ENCODE measurements at regions not wholly inside any gene's neighbourhood (a gene's known extent, or its start where the extent isn't known, plus 50 kb on each side); places are given as distances from the start of the nearest gene placed in this dataset.

DNA sequence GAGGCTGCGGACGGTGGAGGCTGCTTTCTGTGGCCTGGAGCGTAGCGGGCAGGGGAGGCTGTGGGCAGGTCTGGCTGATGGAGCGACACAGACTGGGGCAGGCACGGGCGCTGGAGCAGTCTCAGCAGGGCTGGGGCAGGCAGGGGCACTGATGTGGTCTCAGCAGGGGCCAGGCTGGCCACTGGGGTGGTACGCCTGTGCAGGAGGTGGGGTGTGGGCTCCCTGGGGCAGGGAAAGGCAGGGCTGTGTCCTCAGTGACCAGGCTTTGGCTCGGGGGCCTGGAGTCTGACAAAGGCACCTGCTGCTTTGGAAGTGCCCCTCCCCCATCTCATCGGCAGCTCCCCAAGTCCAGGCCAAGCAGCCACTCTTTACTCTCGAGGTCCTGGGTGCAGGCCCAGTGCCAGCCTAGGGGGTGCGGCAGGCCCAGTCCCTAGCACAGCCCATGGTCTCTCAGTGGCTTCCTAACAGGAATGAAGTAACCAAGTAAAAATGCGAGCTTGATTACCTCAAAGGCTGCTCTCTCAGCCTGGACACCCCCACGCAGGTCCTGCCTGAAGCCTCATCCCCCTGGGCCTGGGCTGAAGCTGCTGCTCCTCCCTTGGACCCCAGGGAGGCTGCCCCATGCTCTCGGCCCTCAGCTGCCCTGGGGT, 55.5 kb downstream of the ADRA2C start:
- POLR2A ChIA-PET, result interaction anchor here (1.2 kb wide), 1 partner anchor 35 kb away, joined by 3 read pairs; no protein-coding TSS in a partner anchor

GRCh38 chr4:3822230-3822947, 56.2 kb downstream of the ADRA2C start:
- POLR2A ChIA-PET, result no interaction called here
- Mint-ChIP-seq H3K4me1 (ENCODE audit: low read depth) (no peaks in the 10 kb centered on the region), H3K9me3 (no peaks in the 10 kb centered on the region), H3K4me3 (no peak overlapping the region), H3K27me3 (no peaks in the 10 kb centered on the region), H3K36me3 (ENCODE audit: low read depth) (no peaks in the 10 kb centered on the region), H3K27ac (no peak overlapping the region)
- TF ChIP-seq, protein P1, sequence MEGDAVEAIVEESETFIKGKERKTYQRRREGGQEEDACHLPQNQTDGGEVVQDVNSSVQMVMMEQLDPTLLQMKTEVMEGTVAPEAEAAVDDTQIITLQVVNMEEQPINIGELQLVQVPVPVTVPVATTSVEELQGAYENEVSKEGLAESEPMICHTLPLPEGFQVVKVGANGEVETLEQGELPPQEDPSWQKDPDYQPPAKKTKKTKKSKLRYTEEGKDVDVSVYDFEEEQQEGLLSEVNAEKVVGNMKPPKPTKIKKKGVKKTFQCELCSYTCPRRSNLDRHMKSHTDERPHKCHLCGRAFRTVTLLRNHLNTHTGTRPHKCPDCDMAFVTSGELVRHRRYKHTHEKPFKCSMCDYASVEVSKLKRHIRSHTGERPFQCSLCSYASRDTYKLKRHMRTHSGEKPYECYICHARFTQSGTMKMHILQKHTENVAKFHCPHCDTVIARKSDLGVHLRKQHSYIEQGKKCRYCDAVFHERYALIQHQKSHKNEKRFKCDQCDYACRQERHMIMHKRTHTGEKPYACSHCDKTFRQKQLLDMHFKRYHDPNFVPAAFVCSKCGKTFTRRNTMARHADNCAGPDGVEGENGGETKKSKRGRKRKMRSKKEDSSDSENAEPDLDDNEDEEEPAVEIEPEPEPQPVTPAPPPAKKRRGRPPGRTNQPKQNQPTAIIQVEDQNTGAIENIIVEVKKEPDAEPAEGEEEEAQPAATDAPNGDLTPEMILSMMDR (IDR thresholded peaks at IDR 0.05), result no peak
- DNase-seq (no peak), ATAC-seq (no peak)
- CTCF ChIA-PET, result no interaction called here
- intact Hi-C loops (cut with micrococcal nuclease), result no loop called here

More for the DNA sequence above, 55.5 kb downstream of the ADRA2C start:
- Mint-ChIP-seq H3K36me3 (ENCODE audit: low read depth) (no peaks in the 10 kb centered on the region), H3K27me3 (no peaks in the 10 kb centered on the region), H3K27ac (no peak overlapping the region), H3K9me3 (no peaks in the 10 kb centered on the region), H3K4me1 (ENCODE audit: low read depth) (no peaks in the 10 kb centered on the region), H3K4me3 (no peak overlapping the region)
- DNase-seq, result no peak
- CTCF ChIA-PET, result no interaction called here
- intact Hi-C loops (cut with micrococcal nuclease), result no loop called here
- TF ChIP-seq, protein P1 (IDR thresholded peaks at IDR 0.05), result no peak
- ATAC-seq, result no peak

GRCh38 chr4:3823496-3824341, 57.5 kb downstream of the ADRA2C start:
- no peaks in the 10 kb centered on the region for H3K9me3 Mint-ChIP-seq
- TF ChIP-seq, protein P1 (IDR thresholded peaks at IDR 0.05), result no peak
- H3K36me3 Mint-ChIP-seq (ENCODE audit: low read depth), result no peaks in the 10 kb centered on the region
- no peaks in the 10 kb centered on the region for H3K4me1 Mint-ChIP-seq (ENCODE audit: low read depth)
- no peak for ATAC-seq
- no peak overlapping the region for H3K4me3 Mint-ChIP-seq
- no peak for DNase-seq
- POLR2A ChIA-PET, result no interaction called here
- no peaks in the 10 kb centered on the region for H3K27me3 Mint-ChIP-seq
- intact Hi-C loops (cut with micrococcal nuclease), result no loop called here
- no peak overlapping the region for H3K27ac Mint-ChIP-seq
- CTCF ChIA-PET, result no interaction called here

DNA sequence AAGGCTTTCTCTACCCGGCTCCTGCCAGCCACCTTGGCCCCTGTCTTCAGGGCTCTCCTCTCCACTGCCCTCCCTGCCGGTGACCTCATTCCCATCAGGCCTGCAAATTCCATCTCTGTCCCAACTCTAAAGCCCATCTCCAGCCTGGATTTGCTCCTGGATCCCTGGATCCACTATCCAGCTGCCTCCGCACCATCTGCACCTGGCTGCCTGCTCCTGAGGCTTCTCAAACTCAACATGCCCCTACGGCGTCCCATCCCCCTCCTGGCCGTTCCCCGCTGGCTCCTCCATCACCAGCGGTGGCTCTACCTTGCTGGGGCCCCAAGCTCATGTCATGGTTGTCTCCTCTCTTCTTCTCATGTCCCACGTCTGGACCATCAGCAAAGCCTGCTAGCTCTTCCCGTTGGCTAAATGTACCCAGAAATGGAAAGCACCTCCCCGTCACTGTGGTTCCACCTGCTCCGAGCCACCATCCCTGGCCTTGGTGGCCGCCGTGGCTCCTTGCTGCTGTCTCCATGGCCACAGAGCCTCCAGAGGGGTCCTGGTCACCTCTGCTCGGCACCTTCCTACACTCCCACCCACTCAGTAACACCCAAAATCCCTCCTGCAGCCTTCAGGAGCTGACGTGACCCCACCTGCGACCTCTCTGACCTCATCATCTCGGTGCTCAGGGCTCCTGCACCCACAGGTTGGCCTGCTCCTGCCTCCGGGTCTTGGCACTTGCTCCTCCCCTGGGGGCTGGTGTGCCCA, 58.5 kb downstream of the ADRA2C start:
- Mint-ChIP-seq H3K9me3 (no peaks in the 10 kb centered on the region), H3K27me3 (no peaks in the 10 kb centered on the region), H3K36me3 (ENCODE audit: low read depth) (no peaks in the 10 kb centered on the region), H3K4me1 (ENCODE audit: low read depth) (no peaks in the 10 kb centered on the region), H3K27ac (no peak overlapping the region), H3K4me3 (no peak overlapping the region)
- ATAC-seq (no peak), DNase-seq (no peak)
- intact Hi-C loops (cut with micrococcal nuclease), result no loop called here
- POLR2A ChIA-PET, result no interaction called here
- CTCF ChIA-PET, result no interaction called here
- TF ChIP-seq, protein P1 (IDR thresholded peaks at IDR 0.05), result no peak
